MM.1S (cell line): ENCODE measurements at regions not wholly inside any gene's neighbourhood (a gene's known extent, or its start where the extent isn't known, plus 50 kb on each side); places are given as distances from the start of the nearest gene placed in this dataset.

Source experiments
- DNase-seq: peaks from one replicate; pipeline ENCODE4 v3.0.0-alpha.2; 2015
- H2AFZ ChIP-seq: fragments of 300-600 bp; sonication (generic); 2 replicates; pipeline ENCODE4 v1.6.0; 2016; ENCODE audit warnings: antibody characterized with exemption, low read length
- H3F3A ChIP-seq: fragments of 300-600 bp; sonication (generic); 2 replicates; pipeline ENCODE4 v1.6.1; 2016; ENCODE audit warnings: mild to moderate bottlenecking, antibody characterized with exemption, low read length, moderate library complexity, mixed read lengths; ENCODE audit not compliant: insufficient read depth
- H3K27ac ChIP-seq: fragments of 300-600 bp; sonication (generic); 2 replicates; pipeline ENCODE4 v1.5.1; 2016; ENCODE audit warnings: mild to moderate bottlenecking, low read length
- H3K27me3 ChIP-seq: fragments of 300-600 bp; sonication (generic); replicated peaks from 2 replicates; pipeline ENCODE4 v1.6.0; 2016; ENCODE audit warnings: low read length; ENCODE audit not compliant: insufficient read depth
- H3K36me3 ChIP-seq: fragments of 300-600 bp; sonication (generic); replicated peaks from 2 replicates; pipeline ENCODE4 v1.6.1; 2016; ENCODE audit warnings: mild to moderate bottlenecking, low read length, mixed read lengths; ENCODE audit not compliant: insufficient read depth
- H3K4me1 ChIP-seq: fragments of 300-600 bp; sonication (generic); 2 replicates; pipeline ENCODE4 v1.6.1; 2016; ENCODE audit warnings: low read length, mixed read lengths
- H3K4me2 ChIP-seq: fragments of 300-600 bp; sonication (generic); 2 replicates; pipeline ENCODE4 v1.6.0; 2016; ENCODE audit warnings: low read depth, low read length
- H3K4me3 ChIP-seq: fragments of 300-600 bp; sonication (generic); 2 replicates; pipeline ENCODE4 v1.5.1; 2016; ENCODE audit warnings: low read length, mixed read lengths
- H3K79me2 ChIP-seq: fragments of 300-600 bp; sonication (generic); 2 replicates; pipeline ENCODE4 v1.6.1; 2016; ENCODE audit warnings: mixed run types, low read length, mixed read lengths
- H3K9ac ChIP-seq: fragments of 300-600 bp; sonication (generic); 2 replicates; pipeline ENCODE4 v1.6.1; 2016; ENCODE audit warnings: low read length, mixed read lengths
- H3K9me2 ChIP-seq: fragments of 300-600 bp; sonication (generic); replicated peaks from 2 replicates; pipeline ENCODE4 v1.6.1; 2016; ENCODE audit warnings: mild to moderate bottlenecking, low read length, mixed read lengths; ENCODE audit not compliant: insufficient read depth
- H3K9me3 ChIP-seq: fragments of 300-600 bp; sonication (generic); replicated peaks from 2 replicates; pipeline ENCODE4 v1.6.1; 2016; ENCODE audit warnings: mild to moderate bottlenecking, low read length, mixed read lengths; ENCODE audit not compliant: insufficient read depth
- H4K20me1 ChIP-seq: fragments of 300-600 bp; sonication (generic); 2 replicates; pipeline ENCODE4 v1.6.1; 2016; ENCODE audit warnings: mild to moderate bottlenecking, low read length, moderate library complexity, mixed read lengths; ENCODE audit not compliant: insufficient read depth
- EZH2 ChIP-seq: fragments of 300-600 bp; sonication (generic); optimal IDR thresholded peaks from 2 replicates; pipeline ENCODE3; 2017; ENCODE audit warnings: low read depth, mild to moderate bottlenecking, antibody characterized with exemption, low read length, mixed read lengths
- EZH2phosphoT487 ChIP-seq: fragments of 300-600 bp; sonication (generic); IDR thresholded peaks from 2 replicates; pipeline ENCODE4 v1.6.1; 2018; ENCODE audit warnings: antibody characterized with exemption, low read length
- TF ChIP-seq, protein P1 (sequence below): fragments of 300-600 bp; sonication (generic); IDR thresholded peaks from 2 replicates; pipeline ENCODE4 v1.5.1; 2016; ENCODE audit warnings: antibody characterized with exemption, low read length, mixed read lengths

DNA sequence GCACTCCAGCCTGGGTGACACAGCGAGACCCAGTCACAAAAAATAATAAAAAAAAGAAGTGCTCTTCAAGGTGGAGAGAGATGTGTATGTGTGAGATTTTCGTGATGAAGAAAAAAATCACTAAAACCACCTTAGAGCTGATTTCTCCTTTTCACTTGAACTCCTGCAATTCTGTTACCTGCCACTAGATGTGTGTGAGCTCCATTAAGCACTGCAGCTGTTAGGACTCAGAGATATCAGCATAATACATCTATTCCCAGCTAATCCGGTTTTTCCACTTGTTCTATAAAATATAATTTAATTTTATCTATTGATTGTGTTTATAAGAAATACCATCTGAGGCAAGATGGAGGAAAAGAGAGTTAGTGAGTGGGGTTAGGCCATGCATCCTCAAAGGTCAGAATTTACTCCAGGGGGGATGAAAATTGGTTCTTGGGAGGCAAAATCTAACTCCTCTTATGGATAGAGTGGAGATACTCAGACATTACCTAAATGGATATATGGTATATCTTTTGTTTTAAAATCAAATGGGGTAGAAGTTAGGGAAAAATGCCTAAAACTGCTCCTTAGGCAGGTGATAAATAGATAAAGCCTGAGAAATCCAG is 152.7 kb downstream of the IL20RB start:
- no peaks in the 10 kb centered on the region for H3K9me2 ChIP-seq
- peak; percentile 53 for DNase-seq
- H3K4me2 ChIP-seq = no peak overlapping the region
- H4K20me1 ChIP-seq = no peaks in the 10 kb centered on the region
- H3K9ac ChIP-seq = no peak overlapping the region
- no peaks in the 10 kb centered on the region for H3K27me3 ChIP-seq
- no peaks in the 10 kb centered on the region for H3K4me1 ChIP-seq
- TF ChIP-seq EZH2phosphoT487 = no peak
- TF ChIP-seq, protein P1, sequence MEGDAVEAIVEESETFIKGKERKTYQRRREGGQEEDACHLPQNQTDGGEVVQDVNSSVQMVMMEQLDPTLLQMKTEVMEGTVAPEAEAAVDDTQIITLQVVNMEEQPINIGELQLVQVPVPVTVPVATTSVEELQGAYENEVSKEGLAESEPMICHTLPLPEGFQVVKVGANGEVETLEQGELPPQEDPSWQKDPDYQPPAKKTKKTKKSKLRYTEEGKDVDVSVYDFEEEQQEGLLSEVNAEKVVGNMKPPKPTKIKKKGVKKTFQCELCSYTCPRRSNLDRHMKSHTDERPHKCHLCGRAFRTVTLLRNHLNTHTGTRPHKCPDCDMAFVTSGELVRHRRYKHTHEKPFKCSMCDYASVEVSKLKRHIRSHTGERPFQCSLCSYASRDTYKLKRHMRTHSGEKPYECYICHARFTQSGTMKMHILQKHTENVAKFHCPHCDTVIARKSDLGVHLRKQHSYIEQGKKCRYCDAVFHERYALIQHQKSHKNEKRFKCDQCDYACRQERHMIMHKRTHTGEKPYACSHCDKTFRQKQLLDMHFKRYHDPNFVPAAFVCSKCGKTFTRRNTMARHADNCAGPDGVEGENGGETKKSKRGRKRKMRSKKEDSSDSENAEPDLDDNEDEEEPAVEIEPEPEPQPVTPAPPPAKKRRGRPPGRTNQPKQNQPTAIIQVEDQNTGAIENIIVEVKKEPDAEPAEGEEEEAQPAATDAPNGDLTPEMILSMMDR = peak; percentile 63
- H3K36me3 ChIP-seq = no peaks in the 10 kb centered on the region
- no peak overlapping the region for H2AFZ ChIP-seq
- no peak overlapping the region for H3K27ac ChIP-seq
- H3K9me3 ChIP-seq = no peaks in the 10 kb centered on the region
- H3K79me2 ChIP-seq = no peaks in the 10 kb centered on the region
- H3K4me3 ChIP-seq = no peak overlapping the region
- H3F3A ChIP-seq = no peaks in the 10 kb centered on the region

DNA sequence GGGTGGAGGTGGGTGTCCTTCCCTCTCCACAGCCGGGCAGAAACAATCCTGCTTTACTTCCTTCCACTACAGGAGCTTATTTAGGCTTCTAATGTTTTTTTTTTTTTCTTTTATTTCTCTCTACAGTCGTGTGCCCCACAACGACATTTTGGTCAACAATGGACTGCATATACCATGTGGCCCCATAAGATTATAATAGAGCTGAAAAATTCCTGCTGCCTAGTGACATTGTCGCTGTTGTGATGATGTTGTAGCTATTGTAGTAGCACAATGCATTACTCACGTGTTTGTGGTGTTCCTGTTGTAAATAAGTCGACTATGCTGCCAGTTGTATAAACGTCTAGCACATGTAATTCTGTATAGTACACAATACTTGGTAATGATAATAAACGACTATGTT is 153.7 kb downstream of the IL20RB start:
- no peaks in the 10 kb centered on the region for H3K9me2 ChIP-seq

DNA sequence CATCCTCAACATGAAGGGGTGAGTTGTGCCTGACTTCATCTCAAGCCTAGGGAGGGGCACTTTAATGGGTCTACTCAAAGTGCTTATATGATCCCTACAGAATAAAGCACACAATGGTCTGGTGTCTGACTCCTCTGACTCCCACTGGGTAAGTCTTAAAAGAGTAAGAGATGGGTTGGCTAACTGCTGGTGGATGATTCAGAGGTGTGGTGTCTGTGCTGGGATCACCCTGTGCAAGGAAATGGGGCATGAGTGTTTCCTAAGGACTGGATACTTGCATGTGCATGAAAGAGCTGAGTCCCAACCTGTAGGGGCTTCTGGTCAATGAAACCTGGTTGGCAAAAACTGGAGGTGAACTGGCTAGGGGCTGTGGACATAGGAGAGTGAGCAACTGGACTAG is 158.8 kb downstream of the IL20RB start:
- no peak overlapping the region for H3K9ac ChIP-seq
- TF ChIP-seq EZH2phosphoT487 (no peak), EZH2 (no peak)
- TF ChIP-seq, protein P1 = no peak

More for the DNA sequence above, 153.7 kb downstream of the IL20RB start:
- no peak overlapping the region for H3K27ac ChIP-seq
- H3K79me2 ChIP-seq = no peaks in the 10 kb centered on the region
- no peaks in the 10 kb centered on the region for H3K27me3 ChIP-seq
- no peak overlapping the region for H2AFZ ChIP-seq
- no peak overlapping the region for H3K4me2 ChIP-seq
- H3K4me1 ChIP-seq = no peaks in the 10 kb centered on the region
- H3F3A ChIP-seq = no peaks in the 10 kb centered on the region
- H3K9ac ChIP-seq = no peak overlapping the region
- no peaks in the 10 kb centered on the region for H3K36me3 ChIP-seq
- DNase-seq = no peak
- H4K20me1 ChIP-seq = no peaks in the 10 kb centered on the region
- no peaks in the 10 kb centered on the region for H3K9me3 ChIP-seq
- H3K4me3 ChIP-seq = no peak overlapping the region
- no peak for TF ChIP-seq EZH2
- TF ChIP-seq, protein P1 = no peak

More for the DNA sequence above, 158.8 kb downstream of the IL20RB start:
- no peaks in the 10 kb centered on the region for H3K36me3 ChIP-seq
- H3K4me2 ChIP-seq = no peak overlapping the region
- no peaks in the 10 kb centered on the region for H3F3A ChIP-seq
- no peaks in the 10 kb centered on the region for H3K79me2 ChIP-seq
- no peaks in the 10 kb centered on the region for H3K9me3 ChIP-seq
- H3K27ac ChIP-seq = no peak overlapping the region
- 0 out of 2 replicates have a peak, but pooled peaks cover 2% of the 10 kb centered on the region for H3K4me1 ChIP-seq
- H2AFZ ChIP-seq = no peak overlapping the region
- no peaks in the 10 kb centered on the region for H3K27me3 ChIP-seq
- no peaks in the 10 kb centered on the region for H3K9me2 ChIP-seq
- DNase-seq = no peak
- H3K4me3 ChIP-seq = no peak overlapping the region
- H4K20me1 ChIP-seq = no peaks in the 10 kb centered on the region
